ENCODE measurements at regions not wholly inside any gene's neighbourhood (a gene's known extent, or its start where the extent isn't known, plus 50 kb on each side); places are given as distances from the start of the nearest gene placed in this dataset.

GRCh38 chr2:58970365-58970764 is 729.2 kb upstream of the FANCL start:
- DNase-seq: no peak
- no peaks in the 10 kb centered on the region for H3K36me3 ChIP-seq (ENCODE audit: insufficient read depth in 1 of 2, low read depth in 1 of 2)
- no peaks in the 10 kb centered on the region for H3K4me1 ChIP-seq
- no peaks in the 10 kb centered on the region for H3K9me3 ChIP-seq
- no peak overlapping the region for H3K4me3 ChIP-seq
- no peak overlapping the region for H3K27ac ChIP-seq
- no peak for ATAC-seq
- 84 to 91% (median 91%) methylated on average over 4 of the region's 4 CpGs for WGBS, 3 donors
- TF ChIP-seq CTCF (IDR thresholded peaks at IDR 0.05): no peak
- H3K27me3 ChIP-seq (ENCODE audit: insufficient read depth in 3 of 3, low read length in 2 of 3): no peaks in the 10 kb centered on the region
- intact Hi-C loops (cut with DNase I): no loop called here

- 76 to 79% (median 78%) methylated on average over 2 of the region's 2 CpGs for WGBS, 3 donors
- no peak for DNase-seq
- Histone ChIP-seq H3K4me1 (no peaks in the 10 kb centered on the region), H3K36me3 (ENCODE audit: insufficient read depth in 1 of 2, low read depth in 1 of 2) (no peaks in the 10 kb centered on the region), H3K4me3 (no peak overlapping the region), H3K9me3 (no peaks in the 10 kb centered on the region), H3K27ac (no peak overlapping the region), H3K27me3 (ENCODE audit: insufficient read depth in 3 of 3, low read length in 2 of 3) (no peaks in the 10 kb centered on the region)
- intact Hi-C loops (cut with DNase I): no loop called here
- no peak for ATAC-seq
- TF ChIP-seq CTCF (IDR thresholded peaks at IDR 0.05): no peak
Measured at GRCh38 chr2:58968885-58969284, 727.8 kb upstream of the FANCL start.

GRCh38 chr2:58967736-58968135 is 726.6 kb upstream of the FANCL start:
- Histone ChIP-seq H3K9me3 (no peaks in the 10 kb centered on the region), H3K4me1 (no peaks in the 10 kb centered on the region), H3K4me3 (no peak overlapping the region), H3K36me3 (ENCODE audit: insufficient read depth in 1 of 2, low read depth in 1 of 2) (no peaks in the 10 kb centered on the region), H3K27me3 (ENCODE audit: insufficient read depth in 3 of 3, low read length in 2 of 3) (no peaks in the 10 kb centered on the region), H3K27ac (no peak overlapping the region)
- WGBS, 3 donors: 25 to 38% (median 27%) methylated on average over 5 of the region's 5 CpGs
- DNase-seq: no peak
- intact Hi-C loops (cut with DNase I): no loop called here
- ATAC-seq: no peak
- TF ChIP-seq CTCF (IDR thresholded peaks at IDR 0.05): no peak

- 65 to 71% (median 66%) methylated on average over 2 of the region's 2 CpGs for WGBS, 3 donors
- intact Hi-C loops (cut with DNase I): no loop called here
Measured at GRCh38 chr2:58965602-58966001, 724.5 kb upstream of the FANCL start.

More at GRCh38 chr2:58965602-58966001, 724.5 kb upstream of the FANCL start:
- no peaks in the 10 kb centered on the region for H3K4me1 ChIP-seq
- TF ChIP-seq CTCF (IDR thresholded peaks at IDR 0.05): no peak
- ATAC-seq (no peak), DNase-seq (no peak)
- H3K27me3 ChIP-seq (ENCODE audit: insufficient read depth in 3 of 3, low read length in 2 of 3): no peaks in the 10 kb centered on the region
- H3K4me3 ChIP-seq: no peak overlapping the region
- H3K9me3 ChIP-seq: no peaks in the 10 kb centered on the region
- no peak overlapping the region for H3K27ac ChIP-seq
- no peaks in the 10 kb centered on the region for H3K36me3 ChIP-seq (ENCODE audit: insufficient read depth in 1 of 2, low read depth in 1 of 2)
